ENCODE measurements at regions not wholly inside any gene's neighbourhood (a gene's known extent, or its start where the extent isn't known, plus 50 kb on each side); places are given as distances from the start of the nearest gene placed in this dataset.
"Not testable (repeated sequence)": the region's sequence is repeated elsewhere in the genome, so short reads cannot be mapped to it uniquely, and the experiment has no call there.

GRCh38 chr1:241447031-241447644 is 72.4 kb downstream of the FH start:
- DNase-seq (ENCODE audit: low read depth) = no peak

GRCh38 chr1:241444836-241445235 is 74.7 kb downstream of the FH start:
- no peak for DNase-seq (ENCODE audit: low read depth)

DNA sequence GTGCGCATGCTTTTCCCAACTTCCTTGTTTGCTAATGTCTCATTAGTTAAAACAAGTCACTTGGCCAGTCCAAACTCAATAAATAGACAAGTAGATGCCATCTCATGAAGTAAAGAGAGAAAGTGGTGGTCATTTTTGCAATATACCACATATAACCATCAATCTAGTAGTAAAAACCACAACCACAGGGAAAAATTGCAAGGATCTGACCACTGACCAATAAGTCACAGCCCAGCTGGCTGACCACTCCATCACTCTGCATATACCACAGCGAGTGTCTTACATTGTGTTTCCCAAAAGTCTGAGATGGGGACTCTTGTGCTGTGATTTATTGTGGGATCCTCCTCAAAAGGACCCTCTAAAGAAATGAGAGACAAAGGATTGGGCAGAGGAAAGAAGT is 76.0 kb downstream of the FH start:
- DNase-seq (ENCODE audit: low read depth) = no peak

GRCh38 chr1:241442686-241443085 is 76.9 kb downstream of the FH start:
- DNase-seq (ENCODE audit: low read depth) = no peak

DNA sequence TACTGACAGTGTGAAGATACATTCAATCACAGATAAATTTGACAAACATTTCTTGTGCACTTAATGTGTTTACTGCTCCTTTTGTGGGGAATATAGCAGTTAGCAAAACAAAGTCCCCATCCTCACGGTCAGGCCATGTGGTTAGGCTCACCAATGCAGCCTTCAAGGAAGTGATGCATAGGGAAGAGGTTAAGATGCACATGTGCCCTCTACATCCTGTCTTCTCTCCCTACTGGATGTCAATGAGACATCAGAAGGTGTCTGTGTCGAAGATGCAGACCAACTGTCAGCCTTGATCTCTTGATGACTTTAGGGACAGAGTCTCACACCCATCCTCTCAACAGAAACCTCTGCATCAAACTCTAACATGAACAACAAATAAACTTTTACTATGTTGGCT is 78.7 kb downstream of the FH start:
- DNase-seq (ENCODE audit: low read depth) = no peak

- DNase-seq (ENCODE audit: low read depth) = peak; percentile 22
Observed at GRCh38 chr1:241438686-241439085, 80.9 kb downstream of the FH start.

- no peak for DNase-seq (ENCODE audit: low read depth)
Observed at GRCh38 chr1:241432241-241432640, 75.2 kb upstream of the RGS7 start.

- DNase-seq (ENCODE audit: low read depth) = not testable (repeated sequence)
Observed at GRCh38 chr1:241425091-241425490, 68.1 kb upstream of the RGS7 start.

GRCh38 chr1:241424480-241424971 is 67.5 kb upstream of the RGS7 start:
- no peak for DNase-seq (ENCODE audit: low read depth)

- DNase-seq (ENCODE audit: low read depth) = peak; percentile 84
Observed at GRCh38 chr1:241423541-241424479, 66.8 kb upstream of the RGS7 start.

GRCh38 chr1:241422470-241422869 is 65.5 kb upstream of the RGS7 start:
- no peak for DNase-seq (ENCODE audit: low read depth)

DNA sequence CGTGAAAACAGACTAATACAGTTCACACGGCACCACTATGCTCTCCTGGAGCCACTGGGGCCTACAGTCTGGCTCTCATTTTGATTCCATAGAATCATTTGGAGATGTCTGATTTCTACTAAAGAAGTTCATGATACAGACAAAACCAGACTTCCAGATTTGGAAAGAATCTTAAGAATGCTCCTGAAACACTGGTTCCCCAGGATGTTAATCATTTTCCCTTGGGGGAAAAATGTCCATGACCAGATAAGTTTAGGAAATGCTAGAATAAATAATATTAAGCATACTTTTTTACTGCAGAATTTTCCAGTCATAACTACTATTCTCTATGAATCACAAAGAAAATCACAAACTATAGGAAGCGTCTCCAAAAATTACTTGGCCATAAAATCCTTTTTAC is 63.0 kb upstream of the RGS7 start:
- DNase-seq (ENCODE audit: low read depth) = peak; percentile 14

DNA sequence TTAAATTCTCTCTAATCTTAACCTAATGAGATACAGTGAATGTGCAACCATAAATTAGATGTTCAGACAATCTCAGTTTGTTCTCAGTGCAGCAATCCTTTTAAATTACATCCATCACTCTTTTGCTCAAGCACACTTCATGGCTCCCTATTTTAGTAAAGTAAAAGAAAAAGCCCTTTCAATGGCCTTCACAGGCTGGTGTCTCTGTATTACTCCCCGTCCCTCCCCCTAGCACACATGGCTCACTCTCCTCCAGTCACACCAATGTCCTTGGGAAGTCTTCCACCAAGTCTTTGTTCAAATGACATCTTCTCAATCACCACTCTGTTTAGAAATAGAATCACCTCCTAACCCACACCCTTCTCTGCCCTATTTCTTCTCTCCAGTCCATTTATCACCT is 60.3 kb upstream of the RGS7 start:
- no peak for DNase-seq (ENCODE audit: low read depth)

GRCh38 chr1:241413974-241414373 is 57.0 kb upstream of the RGS7 start:
- DNase-seq (ENCODE audit: low read depth) = no peak

GRCh38 chr1:241413386-241413785 is 56.4 kb upstream of the RGS7 start:
- DNase-seq (ENCODE audit: low read depth) = peak; percentile 97

DNA sequence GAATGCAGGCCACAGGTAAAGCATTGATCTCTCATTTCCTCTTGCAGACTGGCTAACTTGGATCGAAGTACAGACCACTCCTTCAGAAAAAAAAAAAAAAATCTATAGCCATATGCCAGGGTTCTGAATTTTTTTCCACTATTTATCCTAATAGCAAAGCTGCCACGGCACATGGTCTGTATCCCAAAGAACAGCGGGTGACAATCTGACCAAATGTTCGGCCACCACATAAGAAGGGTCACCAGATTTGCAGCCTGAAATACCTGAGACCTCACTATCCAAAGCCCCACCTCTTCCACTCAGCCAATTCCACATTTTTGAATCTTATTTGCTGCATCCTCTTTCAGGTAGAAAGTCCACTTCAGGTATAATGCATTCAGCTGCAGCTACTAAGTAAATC is 55.6 kb upstream of the RGS7 start:
- no peak for DNase-seq (ENCODE audit: low read depth)

DNA sequence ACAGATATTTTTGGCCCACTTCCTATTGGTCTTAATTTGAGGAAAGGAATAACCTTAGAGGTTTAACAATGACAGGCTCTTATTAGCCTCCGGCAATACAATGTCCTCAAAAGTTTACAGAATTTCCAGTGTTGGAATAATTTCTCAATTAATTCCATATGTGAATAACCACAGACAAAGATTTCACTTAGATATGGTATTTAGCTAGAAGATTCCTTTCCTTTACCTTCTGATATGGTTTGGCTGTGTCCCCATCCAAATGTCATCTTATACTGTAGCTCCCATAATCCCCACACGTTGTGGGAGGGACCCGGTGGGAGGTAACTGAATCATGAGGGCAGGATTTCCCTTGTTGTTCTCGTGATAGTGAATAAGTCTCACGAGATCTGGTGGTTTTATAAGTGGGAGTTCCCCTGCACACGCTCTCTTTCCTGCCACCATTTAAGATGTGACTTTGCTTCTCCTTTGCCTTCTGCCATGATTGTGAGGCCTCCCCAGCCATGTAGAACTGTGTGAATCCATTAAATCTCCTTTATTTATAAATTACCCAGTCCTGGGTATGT is 54.9 kb upstream of the RGS7 start:
- peak; percentile 92 for DNase-seq (ENCODE audit: low read depth)

DNA sequence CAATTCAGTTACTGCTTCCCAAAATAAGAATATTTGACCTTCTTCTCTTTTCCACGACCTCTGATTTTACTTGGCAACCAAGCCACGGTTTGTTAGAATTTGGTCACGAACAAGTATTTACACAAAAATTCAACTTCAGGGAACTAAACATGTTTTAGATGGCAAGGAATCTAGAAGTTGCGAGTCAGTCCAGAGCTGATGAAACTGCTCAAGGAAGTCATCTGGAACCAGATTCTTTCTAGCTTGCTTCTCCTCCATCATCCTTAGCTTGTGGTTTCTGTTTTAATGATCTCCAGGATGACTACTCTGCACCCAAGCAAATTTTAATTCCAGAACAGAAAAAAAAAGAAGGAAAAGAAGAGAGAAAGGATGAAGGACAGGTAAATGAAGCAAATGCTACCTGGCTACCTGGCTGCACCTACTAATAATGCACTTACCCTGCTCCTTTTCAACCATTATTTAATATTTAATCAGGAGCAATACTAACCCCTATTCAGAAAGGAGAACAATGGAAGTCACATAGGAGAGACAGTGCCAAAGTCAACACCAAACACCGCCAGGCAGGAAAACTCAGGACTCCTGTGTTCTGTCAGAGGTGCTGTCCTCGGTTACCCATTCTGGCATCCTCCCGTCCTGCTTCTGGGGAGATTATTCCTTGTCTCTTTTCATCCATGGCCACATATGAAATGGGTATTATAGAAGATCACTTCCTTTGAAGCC is 54.2 kb upstream of the RGS7 start:
- DNase-seq (ENCODE audit: low read depth) = peak; percentile 95

DNA sequence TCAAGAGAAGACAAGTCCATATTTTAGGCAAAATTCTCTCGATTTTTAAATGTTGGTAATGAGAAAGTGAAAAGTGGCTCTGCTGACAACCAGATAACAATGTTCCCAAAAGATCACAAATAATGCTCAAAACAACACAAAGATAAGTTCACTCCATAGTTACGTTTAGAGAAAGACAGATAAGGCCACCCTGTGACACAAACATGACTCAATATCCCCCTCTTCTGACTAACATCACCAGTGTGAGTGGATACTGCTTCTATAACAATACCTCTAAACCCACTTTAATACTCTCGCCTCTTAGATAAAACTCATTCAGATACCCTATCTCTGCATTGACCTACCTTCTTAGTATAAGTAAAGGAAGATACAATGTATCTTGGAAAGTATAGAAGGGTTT is 51.2 kb upstream of the RGS7 start:
- peak; percentile 28 for DNase-seq (ENCODE audit: low read depth)
